H1 (cell line): ENCODE measurements at regions not wholly inside any gene's neighbourhood (a gene's known extent, or its start where the extent isn't known, plus 50 kb on each side); places are given as distances from the start of the nearest gene placed in this dataset.

Experiments used
- CTCF ChIA-PET: fragments of 300-600 bp; sonication (Branson Sonifier 250); formaldehyde crosslinking; loops from one replicate; lab custom pipeline; 2021; ENCODE audit not compliant: partially characterized antibody; lab: Charles Lee
- POLR2A ChIA-PET: fragments of 300-600 bp; sonication (Branson Sonifier 250); formaldehyde crosslinking; loops from one replicate; lab custom pipeline; 2021; ENCODE audit warnings: inconsistent platforms; ENCODE audit not compliant: partially characterized antibody; lab: Charles Lee
- DNase-seq, 2 experiments: peaks; one replicate each; pipeline versions ENCODE4 v3.0.0 to v3.0.0-alpha.2; 2010 to 2022; ENCODE audit warnings: low spot score in 2 of 2, low read depth in 1 of 2, mixed read lengths in 1 of 2
- FAIRE-seq: peaks from 2 replicates; lab custom pipeline; 2011; peaks lifted over from hg19 to GRCh38; lab: Jason Lieb, UNC
- H2AFZ ChIP-seq: 2 replicates; pipeline ENCODE4 v1.8.1; 2012; ENCODE audit warnings: low read length, inconsistent platforms
- H2AK5ac ChIP-seq: 2 replicates; pipeline ENCODE4 v1.6.1; 2013; ENCODE audit warnings: low read depth, low read length
- H2BK120ac ChIP-seq: replicated peaks from 2 replicates; pipeline ENCODE3; 2013; ENCODE audit warnings: low read depth, low read length, inconsistent platforms
- H2BK12ac ChIP-seq: 2 replicates; pipeline ENCODE4 v1.6.1; 2013; ENCODE audit warnings: low read depth, low read length
- H2BK15ac ChIP-seq: 2 replicates; pipeline ENCODE4 v1.6.1; 2013; ENCODE audit warnings: low read length
- H2BK20ac ChIP-seq: 2 replicates; pipeline ENCODE4 v1.6.1; 2013; ENCODE audit warnings: low read length
- H2BK5ac ChIP-seq: 2 replicates; pipeline ENCODE4 v1.6.1; 2013; ENCODE audit warnings: low read depth, low read length
- H3K14ac ChIP-seq: 2 replicates; pipeline ENCODE4 v1.6.1; 2013; ENCODE audit warnings: inconsistent platforms; ENCODE audit not compliant: insufficient read length
- H3K18ac ChIP-seq: 2 replicates; pipeline ENCODE4 v1.6.1; 2013; ENCODE audit warnings: low read length; ENCODE audit errors: extremely low read depth
- H3K23ac ChIP-seq: 2 replicates; pipeline ENCODE4 v1.6.1; 2013; ENCODE audit warnings: inconsistent platforms; ENCODE audit not compliant: insufficient read length
- H3K23me2 ChIP-seq: 2 replicates; pipeline ENCODE4 v1.6.1; 2013; ENCODE audit warnings: low read depth, low read length
- H3K27ac ChIP-seq: 2 replicates; pipeline ENCODE4 v1.6.1; 2011; ENCODE audit warnings: low read depth, low read length, inconsistent platforms
- H3K27me3 ChIP-seq, 4 experiments: replicated peaks in 1 of 4; 1 replicate in 1 of 4; 2 replicates in 3 of 4; pipeline versions ENCODE4 v1.6.1 to v1.8.1; 2011 to 2013; ENCODE audit warnings: low read length in 3 of 4, mild to moderate bottlenecking in 3 of 4, inconsistent platforms in 2 of 4, mixed read lengths in 2 of 4, moderate library complexity in 1 of 4; ENCODE audit not compliant: control insufficient read depth in 3 of 4, insufficient read depth in 3 of 4; ENCODE audit errors: extremely low read depth in 1 of 4
- H3K36me3 ChIP-seq, 4 experiments: 2 replicates each; pipeline versions ENCODE4 v1.6.1 to v1.8.1; 2011 to 2013; ENCODE audit warnings: mild to moderate bottlenecking in 4 of 4, low read length in 3 of 4, moderate library complexity in 2 of 4, control low read depth in 1 of 4, inconsistent platforms in 1 of 4; ENCODE audit not compliant: insufficient read depth in 4 of 4, control insufficient read depth in 2 of 4
- H3K4ac ChIP-seq: replicated peaks from 2 replicates; pipeline ENCODE3; 2013; ENCODE audit warnings: low read length, low read depth, mixed read lengths, inconsistent platforms; ENCODE audit not compliant: insufficient read length
- H3K4me1 ChIP-seq, 4 experiments: replicated peaks in 1 of 4; 1 replicate in 1 of 4; 2 replicates in 3 of 4; pipeline versions ENCODE4 v1.6.1 to v1.8.1; 2011 to 2013; ENCODE audit warnings: low read length in 3 of 4, inconsistent platforms in 2 of 4, mixed read lengths in 1 of 4; ENCODE audit not compliant: insufficient read depth in 4 of 4, control insufficient read depth in 3 of 4
- H3K4me2 ChIP-seq, 2 experiments: 2 replicates each; pipeline versions ENCODE4 v1.6.1 to v1.8.1; 2011 to 2013; ENCODE audit warnings: low read depth in 2 of 2, low read length in 2 of 2, control low read depth in 1 of 2, inconsistent platforms in 1 of 2, mild to moderate bottlenecking in 1 of 2; ENCODE audit not compliant: insufficient read depth in 1 of 2
- H3K4me3 ChIP-seq, 4 experiments: fragments of 200-600, 300-600 bp in 1 of 4; sonication (generic), shearing (Covaris generic), sonication (Bioruptor Twin) in 1 of 4; 2 replicates each; pipeline versions ENCODE4 v1.5.1 to v1.8.1; 2011 to 2016; ENCODE audit warnings: low read length in 4 of 4, low read depth in 3 of 4, control low read depth in 2 of 4, inconsistent platforms in 2 of 4, mild to moderate bottlenecking in 2 of 4, mixed read lengths in 1 of 4, moderate library complexity in 1 of 4; ENCODE audit not compliant: insufficient read depth in 2 of 4; ENCODE audit errors: extremely low read depth in 1 of 4
- H3K56ac ChIP-seq: replicated peaks from 2 replicates; pipeline ENCODE3; 2013; ENCODE audit warnings: low read depth, mild to moderate bottlenecking, mixed read lengths, low read length, inconsistent platforms; ENCODE audit not compliant: insufficient read length
- H3K79me1 ChIP-seq: 2 replicates; pipeline ENCODE4 v1.6.1; 2013; ENCODE audit warnings: low read depth, low read length, control low read depth
- H3K79me2 ChIP-seq, 2 experiments: 2 replicates each; pipeline versions ENCODE4 v1.6.1 to v1.8.1; 2012 to 2013; ENCODE audit warnings: low read length in 2 of 2, mild to moderate bottlenecking in 2 of 2, inconsistent platforms in 1 of 2; ENCODE audit not compliant: insufficient read depth in 2 of 2, control insufficient read depth in 1 of 2
- H3K9ac ChIP-seq, 4 experiments: replicated peaks in 1 of 4; 1 replicate in 1 of 4; 2 replicates in 3 of 4; pipeline versions ENCODE4 v1.6.1 to v1.8.1; 2011 to 2013; ENCODE audit warnings: low read depth in 3 of 4, low read length in 3 of 4, control low read depth in 2 of 4, mild to moderate bottlenecking in 2 of 4, moderate library complexity in 2 of 4, inconsistent platforms in 1 of 4; ENCODE audit errors: extremely low read depth in 1 of 4
- H3K9me3 ChIP-seq, 2 experiments: 2 replicates each; pipeline versions ENCODE4 v1.6.1 to v1.8.1; 2012 to 2013; ENCODE audit warnings: mild to moderate bottlenecking in 2 of 2, moderate library complexity in 2 of 2, control low read depth in 1 of 2, inconsistent platforms in 1 of 2, low read depth in 1 of 2, low read length in 1 of 2, mixed read lengths in 1 of 2; ENCODE audit not compliant: insufficient read depth in 2 of 2
- H4K20me1 ChIP-seq, 2 experiments: replicated peaks in 1 of 2; 2 replicates each; pipeline versions ENCODE3 to v1.8.1; 2011 to 2013; ENCODE audit warnings: inconsistent platforms in 2 of 2, low read length in 2 of 2, mild to moderate bottlenecking in 1 of 2; ENCODE audit not compliant: insufficient read depth in 2 of 2, control insufficient read depth in 1 of 2
- H4K5ac ChIP-seq: 2 replicates; pipeline ENCODE4 v1.6.1; 2013; ENCODE audit warnings: low read length, low read depth, mixed read lengths, inconsistent platforms; ENCODE audit not compliant: insufficient read length
- H4K8ac ChIP-seq: 2 replicates; pipeline ENCODE4 v1.8.0; 2013; ENCODE audit warnings: mild to moderate bottlenecking, moderate library complexity, low read length, inconsistent platforms; ENCODE audit not compliant: insufficient read depth; ENCODE audit errors: extremely low read depth
- H4K91ac ChIP-seq: replicated peaks from 2 replicates; pipeline ENCODE3; 2013; ENCODE audit warnings: low read length, mixed read lengths, inconsistent platforms; ENCODE audit not compliant: insufficient read length
- EGR1 ChIP-seq: IDR thresholded peaks from 2 replicates; pipeline ENCODE4 v1.6.1; 2011; ENCODE audit warnings: low read depth, low read length, borderline replicate concordance
- MAFK ChIP-seq: IDR thresholded peaks from 2 replicates; pipeline ENCODE4 v1.6.1; 2012; ENCODE audit warnings: low read depth, mild to moderate bottlenecking, improper control_type of control experiment, low read length
- RAD21 ChIP-seq, 2 experiments: IDR thresholded peaks in 1 of 2; conservative IDR thresholded peaks in 1 of 2; 2 replicates each; pipeline ENCODE4 v1.6.1; 2011; ENCODE audit warnings: low read depth in 2 of 2, low read length in 2 of 2, improper control_type of control experiment in 1 of 2, inconsistent platforms in 1 of 2, mild to moderate bottlenecking in 1 of 2, moderate library complexity in 1 of 2
- SP1 ChIP-seq: IDR thresholded peaks from 2 replicates; pipeline ENCODE4 v1.6.1; 2011; ENCODE audit warnings: low read depth, low read length
- YY1 ChIP-seq: IDR thresholded peaks from 2 replicates; pipeline ENCODE4 v1.6.1; 2011; ENCODE audit warnings: low read depth, mild to moderate bottlenecking, low read length
- WGBS, 2 experiments: shearing (Covaris generic) in 1 of 2; methylation state at CpG; one replicate each; pipeline versions ENCODE4 v1.1.6 to v1.1.7; 2013 to 2015; ENCODE audit warnings: low lambda C conversion rate in 2 of 2, mixed read lengths in 2 of 2, inconsistent platforms in 1 of 2, low coverage in 1 of 2, missing lambda C conversion rate in 1 of 2; ENCODE audit not compliant: insufficient replicate concordance in 2 of 2, insufficient coverage in 1 of 2, insufficient read length in 1 of 2; ENCODE audit errors: extremely low coverage in 1 of 2, missing lambda C conversion rate in 1 of 2; 5-methylcytosine and 5-hydroxymethylcytosine counted together

DNA sequence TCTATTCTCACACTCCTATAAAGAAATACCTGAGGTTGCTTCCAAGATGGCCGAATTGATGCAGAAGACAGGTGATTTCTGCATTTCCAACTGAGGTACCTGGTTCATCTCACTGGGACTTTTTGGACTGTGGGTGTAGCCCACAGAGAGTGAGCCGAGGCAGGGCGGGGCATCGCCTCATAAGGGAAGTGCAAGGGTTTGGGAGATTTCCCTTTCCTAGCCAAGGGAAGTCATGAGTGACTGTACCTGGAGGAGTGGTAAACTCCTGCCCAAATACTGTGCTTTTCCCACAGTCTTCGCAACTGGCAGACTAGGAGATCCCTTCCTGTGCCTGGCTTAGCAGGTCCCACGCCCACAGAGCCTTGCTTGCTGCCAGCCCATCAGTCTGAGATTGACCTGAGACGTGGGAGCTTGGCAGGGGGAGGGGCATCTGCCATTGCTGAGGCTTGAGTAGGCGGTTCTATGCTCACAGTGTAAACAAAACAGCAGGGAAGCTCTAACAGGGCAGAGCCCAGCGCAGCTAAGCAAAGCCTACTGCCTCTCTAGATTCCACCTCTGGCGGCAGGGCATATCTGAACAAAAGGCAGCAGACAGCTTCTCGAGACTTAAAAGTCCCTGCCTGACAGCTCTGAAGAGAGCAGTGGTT lies 152.2 kb downstream of the ARL4A start:
- H2AK5ac ChIP-seq: no peak overlapping the region
- no peak overlapping the region for H3K18ac ChIP-seq
- POLR2A ChIA-PET: no interaction called here
- H3K79me2 ChIP-seq: no peaks in the 10 kb centered on the region
- peak; percentile 63 for FAIRE-seq
- peak overlapping the region; percentile 80; the same call in 1 of the 2 replicates for H2BK12ac ChIP-seq
- H3K9ac ChIP-seq: no peak overlapping the region
- H3K14ac ChIP-seq: no peak overlapping the region
- no peaks in the 10 kb centered on the region for H3K27me3 ChIP-seq
- no peaks in the 10 kb centered on the region for H3K23me2 ChIP-seq
- peak overlapping the region; percentile 83 for H2BK5ac ChIP-seq
- peak overlapping the region; percentile 98 for H2AFZ ChIP-seq
- no peak overlapping the region for H3K23ac ChIP-seq
- no peaks in the 10 kb centered on the region for H4K20me1 ChIP-seq
- no peak overlapping the region for H2BK120ac ChIP-seq
- no peak overlapping the region for H3K4me3 ChIP-seq
- TF ChIP-seq YY1 (peak; percentile 42; the same call in 1 of the 2 replicates), RAD21 (IDR thresholded peaks at IDR 0.05 in 1 of 2, conservative IDR thresholded peaks at IDR 0.05 in 1 of 2; ENCODE audit: low read depth in 2 of 2, low read length in 2 of 2) (0 out of 4 replicates have a peak, but pooled peaks of 1 of the 2 experiments have one; percentile 13), MAFK (no peak), SP1 (0 out of 2 replicates have a peak, but pooled peaks have one; percentile 15), EGR1 (0 out of 2 replicates have a peak, but pooled peaks have one; percentile 13)
- TF ChIP-seq, all 59 proteins: peak for 4
- H3K4me2 ChIP-seq: peak overlapping the region in 1 of 2 experiments; percentile 44; a peak in 1 of 4 replicates
- CTCF ChIA-PET: interaction anchor here (0.6 to 2.0 kb wide), 4 partner anchors 11 to 311 kb away, joined by 3 to 5 read pairs (median 3); no protein-coding TSS in a partner anchor
- H3K4ac ChIP-seq: no peak overlapping the region
- H3K9me3 ChIP-seq: peaks cover 5 to 6% of the 10 kb centered on the region in 2 experiments; a peak in 2 of 4 replicates
- DNase-seq: peak; percentile 5 to 53
- H3K27ac ChIP-seq: no peak overlapping the region
- no peak overlapping the region; the same call in 1 of the 2 replicates for H2BK15ac ChIP-seq
- peak overlapping the region; percentile 72; the same call in 1 of the 2 replicates for H2BK20ac ChIP-seq
- H4K5ac ChIP-seq: no peak overlapping the region
- H3K36me3 ChIP-seq: no peaks in the 10 kb centered on the region
- peak overlapping the region; percentile 9; the same call in 1 of the 2 replicates for H4K8ac ChIP-seq
- H3K4me1 ChIP-seq: no peaks in the 10 kb centered on the region
- 64% methylated on average over 11 of the region's 11 CpGs; no CpG with 5 or more reads in 1 of the 2 experiments for WGBS, 2 experiments
- no peak overlapping the region for H4K91ac ChIP-seq
- no peak overlapping the region for H3K56ac ChIP-seq
- no peaks in the 10 kb centered on the region for H3K79me1 ChIP-seq
